H1 (cell line): ENCODE measurements at regions not wholly inside any gene's neighbourhood (a gene's known extent, or its start where the extent isn't known, plus 50 kb on each side); places are given as distances from the start of the nearest gene placed in this dataset.
A peak's percentile ranks its signal among the peaks of the same experiment; 100 is the strongest.

Experiments used
- CTCF ChIA-PET: fragments of 300-600 bp; sonication (Branson Sonifier 250); formaldehyde crosslinking; loops from one replicate; lab custom pipeline; 2021; ENCODE audit not compliant: partially characterized antibody; lab: Charles Lee
- POLR2A ChIA-PET: fragments of 300-600 bp; sonication (Branson Sonifier 250); formaldehyde crosslinking; loops from one replicate; lab custom pipeline; 2021; ENCODE audit warnings: inconsistent platforms; ENCODE audit not compliant: partially characterized antibody; lab: Charles Lee
- DNase-seq, 2 experiments: peaks; one replicate each; pipeline versions ENCODE4 v3.0.0 to v3.0.0-alpha.2; 2010 to 2022; ENCODE audit warnings: low spot score in 2 of 2, low read depth in 1 of 2, mixed read lengths in 1 of 2
- FAIRE-seq: peaks from 2 replicates; lab custom pipeline; 2011; peaks lifted over from hg19 to GRCh38; lab: Jason Lieb, UNC
- H2AFZ ChIP-seq: 2 replicates; pipeline ENCODE4 v1.8.1; 2012; ENCODE audit warnings: low read length, inconsistent platforms
- H2AK5ac ChIP-seq: 2 replicates; pipeline ENCODE4 v1.6.1; 2013; ENCODE audit warnings: low read depth, low read length
- H2BK120ac ChIP-seq: replicated peaks from 2 replicates; pipeline ENCODE3; 2013; ENCODE audit warnings: low read depth, low read length, inconsistent platforms
- H2BK12ac ChIP-seq: 2 replicates; pipeline ENCODE4 v1.6.1; 2013; ENCODE audit warnings: low read depth, low read length
- H2BK15ac ChIP-seq: 2 replicates; pipeline ENCODE4 v1.6.1; 2013; ENCODE audit warnings: low read length
- H2BK20ac ChIP-seq: 2 replicates; pipeline ENCODE4 v1.6.1; 2013; ENCODE audit warnings: low read length
- H2BK5ac ChIP-seq: 2 replicates; pipeline ENCODE4 v1.6.1; 2013; ENCODE audit warnings: low read depth, low read length
- H3K14ac ChIP-seq: 2 replicates; pipeline ENCODE4 v1.6.1; 2013; ENCODE audit warnings: inconsistent platforms; ENCODE audit not compliant: insufficient read length
- H3K18ac ChIP-seq: 2 replicates; pipeline ENCODE4 v1.6.1; 2013; ENCODE audit warnings: low read length; ENCODE audit errors: extremely low read depth
- H3K23ac ChIP-seq: 2 replicates; pipeline ENCODE4 v1.6.1; 2013; ENCODE audit warnings: inconsistent platforms; ENCODE audit not compliant: insufficient read length
- H3K23me2 ChIP-seq: 2 replicates; pipeline ENCODE4 v1.6.1; 2013; ENCODE audit warnings: low read depth, low read length
- H3K27ac ChIP-seq: 2 replicates; pipeline ENCODE4 v1.6.1; 2011; ENCODE audit warnings: low read depth, low read length, inconsistent platforms
- H3K27me3 ChIP-seq, 4 experiments: replicated peaks in 1 of 4; 1 replicate in 1 of 4; 2 replicates in 3 of 4; pipeline versions ENCODE4 v1.6.1 to v1.8.1; 2011 to 2013; ENCODE audit warnings: low read length in 3 of 4, mild to moderate bottlenecking in 3 of 4, inconsistent platforms in 2 of 4, mixed read lengths in 2 of 4, moderate library complexity in 1 of 4; ENCODE audit not compliant: control insufficient read depth in 3 of 4, insufficient read depth in 3 of 4; ENCODE audit errors: extremely low read depth in 1 of 4
- H3K36me3 ChIP-seq, 4 experiments: 2 replicates each; pipeline versions ENCODE4 v1.6.1 to v1.8.1; 2011 to 2013; ENCODE audit warnings: mild to moderate bottlenecking in 4 of 4, low read length in 3 of 4, moderate library complexity in 2 of 4, control low read depth in 1 of 4, inconsistent platforms in 1 of 4; ENCODE audit not compliant: insufficient read depth in 4 of 4, control insufficient read depth in 2 of 4
- H3K4ac ChIP-seq: replicated peaks from 2 replicates; pipeline ENCODE3; 2013; ENCODE audit warnings: low read length, low read depth, mixed read lengths, inconsistent platforms; ENCODE audit not compliant: insufficient read length
- H3K4me1 ChIP-seq, 4 experiments: replicated peaks in 1 of 4; 1 replicate in 1 of 4; 2 replicates in 3 of 4; pipeline versions ENCODE4 v1.6.1 to v1.8.1; 2011 to 2013; ENCODE audit warnings: low read length in 3 of 4, inconsistent platforms in 2 of 4, mixed read lengths in 1 of 4; ENCODE audit not compliant: insufficient read depth in 4 of 4, control insufficient read depth in 3 of 4
- H3K4me2 ChIP-seq, 2 experiments: 2 replicates each; pipeline versions ENCODE4 v1.6.1 to v1.8.1; 2011 to 2013; ENCODE audit warnings: low read depth in 2 of 2, low read length in 2 of 2, control low read depth in 1 of 2, inconsistent platforms in 1 of 2, mild to moderate bottlenecking in 1 of 2; ENCODE audit not compliant: insufficient read depth in 1 of 2
- H3K4me3 ChIP-seq, 4 experiments: fragments of 200-600, 300-600 bp in 1 of 4; sonication (generic), shearing (Covaris generic), sonication (Bioruptor Twin) in 1 of 4; 2 replicates each; pipeline versions ENCODE4 v1.5.1 to v1.8.1; 2011 to 2016; ENCODE audit warnings: low read length in 4 of 4, low read depth in 3 of 4, control low read depth in 2 of 4, inconsistent platforms in 2 of 4, mild to moderate bottlenecking in 2 of 4, mixed read lengths in 1 of 4, moderate library complexity in 1 of 4; ENCODE audit not compliant: insufficient read depth in 2 of 4; ENCODE audit errors: extremely low read depth in 1 of 4
- H3K56ac ChIP-seq: replicated peaks from 2 replicates; pipeline ENCODE3; 2013; ENCODE audit warnings: low read depth, mild to moderate bottlenecking, mixed read lengths, low read length, inconsistent platforms; ENCODE audit not compliant: insufficient read length
- H3K79me1 ChIP-seq: 2 replicates; pipeline ENCODE4 v1.6.1; 2013; ENCODE audit warnings: low read depth, low read length, control low read depth
- H3K79me2 ChIP-seq, 2 experiments: 2 replicates each; pipeline versions ENCODE4 v1.6.1 to v1.8.1; 2012 to 2013; ENCODE audit warnings: low read length in 2 of 2, mild to moderate bottlenecking in 2 of 2, inconsistent platforms in 1 of 2; ENCODE audit not compliant: insufficient read depth in 2 of 2, control insufficient read depth in 1 of 2
- H3K9ac ChIP-seq, 4 experiments: replicated peaks in 1 of 4; 1 replicate in 1 of 4; 2 replicates in 3 of 4; pipeline versions ENCODE4 v1.6.1 to v1.8.1; 2011 to 2013; ENCODE audit warnings: low read depth in 3 of 4, low read length in 3 of 4, control low read depth in 2 of 4, mild to moderate bottlenecking in 2 of 4, moderate library complexity in 2 of 4, inconsistent platforms in 1 of 4; ENCODE audit errors: extremely low read depth in 1 of 4
- H3K9me3 ChIP-seq, 2 experiments: 2 replicates each; pipeline versions ENCODE4 v1.6.1 to v1.8.1; 2012 to 2013; ENCODE audit warnings: mild to moderate bottlenecking in 2 of 2, moderate library complexity in 2 of 2, control low read depth in 1 of 2, inconsistent platforms in 1 of 2, low read depth in 1 of 2, low read length in 1 of 2, mixed read lengths in 1 of 2; ENCODE audit not compliant: insufficient read depth in 2 of 2
- H4K20me1 ChIP-seq, 2 experiments: replicated peaks in 1 of 2; 2 replicates each; pipeline versions ENCODE3 to v1.8.1; 2011 to 2013; ENCODE audit warnings: inconsistent platforms in 2 of 2, low read length in 2 of 2, mild to moderate bottlenecking in 1 of 2; ENCODE audit not compliant: insufficient read depth in 2 of 2, control insufficient read depth in 1 of 2
- H4K5ac ChIP-seq: 2 replicates; pipeline ENCODE4 v1.6.1; 2013; ENCODE audit warnings: low read length, low read depth, mixed read lengths, inconsistent platforms; ENCODE audit not compliant: insufficient read length
- H4K8ac ChIP-seq: 2 replicates; pipeline ENCODE4 v1.8.0; 2013; ENCODE audit warnings: mild to moderate bottlenecking, moderate library complexity, low read length, inconsistent platforms; ENCODE audit not compliant: insufficient read depth; ENCODE audit errors: extremely low read depth
- H4K91ac ChIP-seq: replicated peaks from 2 replicates; pipeline ENCODE3; 2013; ENCODE audit warnings: low read length, mixed read lengths, inconsistent platforms; ENCODE audit not compliant: insufficient read length
- ASH2L ChIP-seq: fragments of 200-600, 300-600 bp; sonication (generic); IDR thresholded peaks from one replicate; pipeline ENCODE4 v1.7.1; 2017; ENCODE audit warnings: low read length
- ATF3 ChIP-seq: IDR thresholded peaks from 2 replicates; pipeline ENCODE4 v1.6.1; 2011; ENCODE audit warnings: low read depth, mild to moderate bottlenecking, low read length; ENCODE audit not compliant: insufficient read depth
- CEBPB ChIP-seq: IDR thresholded peaks from 2 replicates; pipeline ENCODE4 v1.6.1; 2012; ENCODE audit warnings: low read depth, low read length
- CHD2 ChIP-seq: IDR thresholded peaks from 2 replicates; pipeline ENCODE4 v1.6.1; 2012; ENCODE audit warnings: low read length, improper control_type of control experiment
- CTCF ChIP-seq, 3 experiments: IDR thresholded peaks; 1 replicate in 2 of 3; 2 replicates in 1 of 3; pipeline versions ENCODE4 v1.5.1 to v1.6.1; 2011; ENCODE audit warnings: low read length in 3 of 3, mild to moderate bottlenecking in 3 of 3, inconsistent platforms in 2 of 3, low read depth in 1 of 3, moderate library complexity in 1 of 3; ENCODE audit not compliant: insufficient read depth in 1 of 3; ENCODE audit errors: control extremely low read depth in 1 of 3
- KDM1A ChIP-seq: fragments of 200-600, 300-600 bp; sonication (generic); IDR thresholded peaks from 2 replicates; pipeline ENCODE4 v1.7.1; 2016; ENCODE audit warnings: mild to moderate bottlenecking, low read length, borderline replicate concordance
- NRF1 ChIP-seq: IDR thresholded peaks from 2 replicates; pipeline ENCODE4 v1.6.1; 2011; ENCODE audit warnings: mild to moderate bottlenecking, low read depth, low read length, improper control_type of control experiment
- POU5F1 ChIP-seq: IDR thresholded peaks from 2 replicates; pipeline ENCODE4 v1.6.1; 2011; ENCODE audit warnings: low read depth, mild to moderate bottlenecking, low read length, moderate library complexity
- SIRT6 ChIP-seq: IDR thresholded peaks from one replicate; pipeline ENCODE4 v1.7.1; 2012; ENCODE audit warnings: low read length, inconsistent platforms
- SP1 ChIP-seq: IDR thresholded peaks from 2 replicates; pipeline ENCODE4 v1.6.1; 2011; ENCODE audit warnings: low read depth, low read length
- TAF7 ChIP-seq: optimal IDR thresholded peaks from 2 replicates; pipeline ENCODE3; 2011; ENCODE audit warnings: low read depth, mild to moderate bottlenecking, inconsistent platforms, low read length, moderate library complexity, borderline replicate concordance
- TEAD4 ChIP-seq: IDR thresholded peaks from 2 replicates; pipeline ENCODE4 v1.6.1; 2012; ENCODE audit warnings: low read depth, low read length, inconsistent platforms, mixed read lengths
- ZNF274 ChIP-seq: IDR thresholded peaks from 2 replicates; pipeline ENCODE4 v1.7.0; 2012; ENCODE audit warnings: low read length, borderline replicate concordance; ENCODE audit errors: extremely low read depth
- WGBS, 2 experiments: shearing (Covaris generic) in 1 of 2; methylation state at CpG; one replicate each; pipeline versions ENCODE4 v1.1.6 to v1.1.7; 2013 to 2015; ENCODE audit warnings: low lambda C conversion rate in 2 of 2, mixed read lengths in 2 of 2, inconsistent platforms in 1 of 2, low coverage in 1 of 2, missing lambda C conversion rate in 1 of 2; ENCODE audit not compliant: insufficient replicate concordance in 2 of 2, insufficient coverage in 1 of 2, insufficient read length in 1 of 2; ENCODE audit errors: extremely low coverage in 1 of 2, missing lambda C conversion rate in 1 of 2; 5-methylcytosine and 5-hydroxymethylcytosine counted together

GRCh38 chrX:140132937-140133336 lies 167.6 kb upstream of the CXorf66 start:
- Histone ChIP-seq H3K4me2 (no peak overlapping the region; a peak in 1 of 4 replicates), H3K79me2 (no peaks in the 10 kb centered on the region), H3K27ac (no peak overlapping the region), H3K14ac (no peak overlapping the region), H3K18ac (no peak overlapping the region; the same call in 1 of the 2 replicates), H4K91ac (no peak overlapping the region), H3K79me1 (no peaks in the 10 kb centered on the region), H2BK12ac (no peak overlapping the region), H2BK120ac (no peak overlapping the region), H3K27me3 (no peaks in the 10 kb centered on the region), H3K4ac (no peak overlapping the region), H2BK5ac (no peak overlapping the region), H3K56ac (no peak overlapping the region), H4K20me1 (no peaks in the 10 kb centered on the region), H3K23me2 (no peaks in the 10 kb centered on the region), H4K8ac (no peak overlapping the region), H3K36me3 (no peaks in the 10 kb centered on the region), H2AFZ (no peak overlapping the region), H3K23ac (no peak overlapping the region), H2BK15ac (no peak overlapping the region), H4K5ac (no peak overlapping the region), H2BK20ac (no peak overlapping the region), H3K4me3 (peak overlapping the region in 1 of 4 experiments; percentile 45; a peak in 2 of 8 replicates), H3K4me1 (no peaks in the 10 kb centered on the region), H3K9me3 (no peaks in the 10 kb centered on the region), H3K9ac (no peak overlapping the region), H2AK5ac (no peak overlapping the region)
- no peak for DNase-seq
- CTCF ChIA-PET: no interaction called here
- POLR2A ChIA-PET: no interaction called here
- 16% methylated on average over 2 of the region's 2 CpGs; no CpG with 5 or more reads in 1 of the 2 experiments for WGBS, 2 experiments
- FAIRE-seq: peak; percentile 95
- no peak for TF ChIP-seq TAF7
- TF ChIP-seq CTCF (IDR thresholded peaks at IDR 0.05; ENCODE audit: control extremely low read depth in 1 of 3, insufficient read depth in 1 of 3, low read depth in 1 of 3, low read length in 3 of 3): no peak
- peak; percentile 65 for TF ChIP-seq ASH2L
- TF ChIP-seq CHD2: no peak
- peak; percentile 59; the same call in 1 of the 2 replicates for TF ChIP-seq SP1
- no peak for TF ChIP-seq ZNF274
- peak; percentile 51; the same call in 1 of the 2 replicates for TF ChIP-seq POU5F1
- TF ChIP-seq TEAD4: peak; percentile 91
- TF ChIP-seq ATF3: no peak
- TF ChIP-seq CEBPB: no peak
- no peak for TF ChIP-seq SIRT6
- TF ChIP-seq KDM1A: peak; percentile 92
- TF ChIP-seq NRF1: no peak
